ENCODE measurements at regions not wholly inside any gene's neighbourhood (a gene's known extent, or its start where the extent isn't known, plus 50 kb on each side); places are given as distances from the start of the nearest gene placed in this dataset.

DNA sequence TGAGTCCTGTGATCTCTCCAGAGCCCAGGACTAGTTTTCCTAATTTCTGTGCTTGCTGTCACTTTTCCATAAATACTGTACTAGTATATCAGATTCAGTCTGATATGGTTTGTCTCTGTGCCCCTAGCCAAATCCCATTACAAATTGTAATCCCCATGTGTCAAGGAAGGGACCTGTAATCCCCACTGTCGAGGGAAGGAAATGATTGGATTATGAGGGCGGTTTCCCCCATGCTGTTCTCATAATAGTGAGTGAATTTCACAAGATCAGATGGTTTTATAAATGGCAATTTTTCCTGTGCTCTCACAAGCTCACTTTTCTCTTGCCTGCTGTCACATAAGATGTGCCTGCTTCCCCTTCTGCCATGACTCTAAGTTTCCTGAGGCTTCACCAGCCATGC is 54.8 kb upstream of the IFRD1 start:
- DNase-seq (ENCODE audit: low read depth, low spot score), result no peak

DNA sequence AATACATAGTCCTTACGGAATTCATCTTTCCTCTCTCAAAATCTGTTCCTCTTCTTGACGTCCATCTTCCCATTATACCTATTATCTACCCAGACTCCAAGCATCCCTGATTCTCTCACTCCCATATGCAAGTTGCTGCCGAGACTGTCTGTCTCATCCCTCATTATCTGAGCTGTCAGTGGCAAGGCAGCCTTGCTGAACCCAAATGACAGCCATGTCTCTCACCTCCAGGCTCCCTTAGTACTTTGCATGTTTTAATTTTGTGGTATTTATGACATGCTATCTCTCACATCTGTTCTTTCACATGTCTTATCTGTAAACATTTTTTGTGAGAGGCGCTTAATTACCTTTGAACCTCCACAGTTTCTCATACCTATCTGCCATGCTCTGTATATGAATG is 54.4 kb upstream of the IFRD1 start:
- no peak for DNase-seq (ENCODE audit: low read depth, low spot score)

DNA sequence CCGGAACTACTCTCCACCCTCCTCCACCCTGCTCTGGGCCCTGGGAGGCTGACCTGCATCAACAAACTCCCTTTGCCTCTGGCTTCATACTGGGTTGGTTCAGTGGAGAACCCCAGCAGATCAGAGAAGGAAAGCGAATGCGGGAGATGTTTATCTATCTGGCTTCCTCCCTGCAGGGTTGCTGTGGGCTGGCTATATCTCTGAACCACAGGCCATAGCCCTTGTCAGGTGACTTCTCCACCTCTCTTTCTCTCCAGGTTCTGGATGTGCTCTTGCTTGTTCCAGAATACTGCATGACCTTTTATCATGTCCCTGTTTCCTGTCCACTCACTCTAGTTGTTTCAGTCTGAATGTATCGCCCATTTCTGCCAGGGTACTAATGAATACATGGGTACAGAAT is 51.7 kb upstream of the IFRD1 start:
- peak; percentile 66 for DNase-seq (ENCODE audit: low read depth, low spot score)

DNA sequence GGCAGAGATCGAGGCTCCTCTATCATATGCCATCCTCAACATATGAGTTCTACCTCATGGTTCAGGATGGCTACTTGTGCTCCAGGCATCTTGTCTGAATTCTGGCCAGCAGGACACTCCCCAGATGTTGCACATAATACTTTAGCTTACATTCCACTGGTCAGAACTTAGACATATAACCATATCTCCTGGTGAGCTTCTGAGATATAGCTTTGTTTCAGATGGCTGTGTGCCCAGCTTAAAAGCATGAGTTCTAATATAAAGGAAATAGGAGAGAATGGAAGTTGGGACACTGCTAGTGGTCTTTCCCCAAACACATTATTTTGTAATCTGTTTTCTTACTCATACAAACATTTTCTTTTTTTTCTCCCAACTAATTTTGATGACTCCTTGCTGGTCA is 50.8 kb upstream of the IFRD1 start:
- no peak for DNase-seq (ENCODE audit: low read depth, low spot score)

DNA sequence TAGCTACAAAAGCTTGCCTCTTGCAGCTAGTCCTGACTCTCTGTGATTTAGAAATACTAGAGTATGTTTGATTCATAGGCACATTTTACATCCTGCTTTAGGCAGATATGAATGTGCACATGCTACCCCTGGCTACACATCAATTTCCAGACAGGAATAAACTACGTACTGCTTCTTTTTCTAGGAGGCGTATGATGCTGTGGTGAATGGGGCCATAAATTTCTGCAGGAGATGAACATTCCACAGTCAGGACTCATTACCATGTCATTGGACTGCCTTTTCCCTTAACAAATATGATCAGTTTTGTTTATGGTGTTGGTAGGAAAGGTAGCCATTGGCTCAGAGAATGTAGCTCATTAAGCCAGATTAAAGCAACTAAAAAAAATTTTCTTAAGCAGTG is 50.1 kb upstream of the IFRD1 start:
- no peak for DNase-seq (ENCODE audit: low read depth, low spot score)

All from ELF-1 (cell line).